GM12878 (cell line): ENCODE measurements at regions not wholly inside any gene's neighbourhood (a gene's known extent, or its start where the extent isn't known, plus 50 kb on each side); places are given as distances from the start of the nearest gene placed in this dataset.

Experiments
- ATAC-seq: fragments of 200-7000 bp; cut with Tn5 transposase; 3 replicates; pipeline ENCODE4 v1.9.1; 2020; ENCODE audit warnings: mild to moderate bottlenecking, moderate library complexity
- BruUV-seq: library from RNA; stranded (reverse); fragments of 400-500 nt; replicated peaks from 2 replicates; lab custom pipeline; 2021; lab: Mats Ljungman, UMichigan
- CTCF ChIA-PET: fragments of 300-600 bp; sonication (Branson Sonifier 250); formaldehyde crosslinking; extraction: SDS; loops from one replicate; lab custom pipeline; 2021; ENCODE audit warnings: inconsistent platforms; lab: Yijun Ruan, JAX
- POLR2A ChIA-PET: fragments of 350-600 bp; formaldehyde crosslinking; extraction: SDS; loops from one replicate; lab custom pipeline; 2021; ENCODE audit warnings: inconsistent platforms; lab: Charles Lee
- RAD21 ChIA-PET: fragments of 300-600 bp; sonication (Branson Sonifier 250); formaldehyde crosslinking; loops from one replicate; lab custom pipeline; 2023; ENCODE audit warnings: antibody characterized with exemption; ENCODE audit not compliant: unreplicated experiment; lab: Charles Lee
- SMC1A ChIA-PET: fragments of 300-600 bp; sonication (Branson Sonifier 250); formaldehyde crosslinking; loops from one replicate; lab custom pipeline; 2023; ENCODE audit not compliant: unreplicated experiment, uncharacterized antibody; lab: Charles Lee
- DNase-seq: peaks from one replicate; pipeline ENCODE4 v3.0.0-alpha.2; 2011; ENCODE audit warnings: low read depth, low spot score
- FAIRE-seq: peaks from 3 replicates; lab custom pipeline; 2011; peaks lifted over from hg19 to GRCh38; lab: Jason Lieb, UNC
- H2AFZ ChIP-seq: 2 replicates; pipeline ENCODE4 v1.6.0; 2011; ENCODE audit warnings: low read depth, low read length, control low read depth; ENCODE audit not compliant: control insufficient read depth
- H3K27ac ChIP-seq: 2 replicates; pipeline ENCODE4 v1.5.1; 2011; ENCODE audit warnings: control low read depth; ENCODE audit not compliant: control insufficient read depth, insufficient read depth
- H3K27me3 ChIP-seq, 2 experiments: replicated peaks in 1 of 2; 2 replicates each; pipeline versions ENCODE4 v1.6.0 to v1.6.1; 2011; ENCODE audit warnings: low read length in 1 of 2; ENCODE audit not compliant: control insufficient read depth in 2 of 2, insufficient read depth in 2 of 2
- H3K36me3 ChIP-seq, 2 experiments: 2 replicates each; pipeline ENCODE4 v1.5.1; 2011; ENCODE audit warnings: low read length in 1 of 2; ENCODE audit not compliant: control insufficient read depth in 2 of 2, insufficient read depth in 2 of 2
- H3K4me1 ChIP-seq: 2 replicates; pipeline ENCODE4 v1.6.1; 2011; ENCODE audit warnings: mild to moderate bottlenecking, low read length, moderate library complexity, mixed read lengths; ENCODE audit not compliant: control insufficient read depth, insufficient read depth
- H3K4me2 ChIP-seq: 2 replicates; pipeline ENCODE4 v1.6.0; 2011; ENCODE audit warnings: control low read depth; ENCODE audit not compliant: control insufficient read depth, insufficient read depth
- H3K4me3 ChIP-seq: fragments of 200-600 bp; sonication (generic); 2 replicates; pipeline ENCODE4 v1.5.1; 2016
- H3K79me2 ChIP-seq: 2 replicates; pipeline ENCODE4 v1.6.0; 2011; ENCODE audit warnings: low read length; ENCODE audit not compliant: control insufficient read depth, insufficient read depth
- H3K9ac ChIP-seq: 2 replicates; pipeline ENCODE4 v1.8.0; 2011; ENCODE audit warnings: low read length, control low read depth, mixed read lengths; ENCODE audit not compliant: control insufficient read depth, insufficient read depth
- H3K9me3 ChIP-seq: replicated peaks from 3 replicates; pipeline ENCODE4 v1.5.1; 2011; ENCODE audit warnings: mild to moderate bottlenecking, low read length; ENCODE audit not compliant: control insufficient read depth, insufficient read depth
- H4K20me1 ChIP-seq: 2 replicates; pipeline ENCODE4 v1.6.0; 2011; ENCODE audit not compliant: control insufficient read depth, insufficient read depth
- BACH1 ChIP-seq: fragments of 450-650 bp; IDR thresholded peaks from 2 replicates; pipeline ENCODE4 v1.6.1; 2017; ENCODE audit warnings: mild to moderate bottlenecking, borderline replicate concordance
- BCL3 ChIP-seq: IDR thresholded peaks from 2 replicates; pipeline ENCODE4 v1.6.1; 2011; ENCODE audit warnings: borderline replicate concordance, low read depth, mild to moderate bottlenecking, moderate library complexity, low read length; ENCODE audit not compliant: insufficient read depth, poor library complexity, severe bottlenecking
- BRCA1 ChIP-seq: IDR thresholded peaks from 2 replicates; pipeline ENCODE4 v1.6.1; 2011; ENCODE audit warnings: low read depth, low read length, improper control_type of control experiment
- CBX5 ChIP-seq: sonication (generic); IDR thresholded peaks from 2 replicates; pipeline ENCODE4 v1.6.1; 2016; ENCODE audit warnings: low read depth, moderate library complexity, mild to moderate bottlenecking, inconsistent platforms
- CEBPZ ChIP-seq: fragments of 150-350 bp; IDR thresholded peaks from 2 replicates; pipeline ENCODE4 v1.6.1; 2016; ENCODE audit warnings: low read depth, low read length
- KLF5 ChIP-seq: fragments of 450-650 bp; IDR thresholded peaks from 2 replicates; pipeline ENCODE4 v1.6.1; 2014; ENCODE audit warnings: mild to moderate bottlenecking; ENCODE audit not compliant: partially characterized antibody
- NKRF ChIP-seq: fragments of 450-650 bp; conservative IDR thresholded peaks from 2 replicates; pipeline ENCODE4 v1.6.1; 2017; ENCODE audit warnings: mild to moderate bottlenecking, moderate library complexity
- NR2C2 ChIP-seq: IDR thresholded peaks from 2 replicates; pipeline ENCODE4 v1.6.1; 2011; ENCODE audit warnings: borderline replicate concordance, low read depth; ENCODE audit not compliant: control insufficient read depth, insufficient read length
- SMAD5 ChIP-seq: IDR thresholded peaks from 2 replicates; pipeline ENCODE4 v1.6.1; 2016; ENCODE audit warnings: antibody characterized with exemption, low read depth
- YY1 ChIP-seq: IDR thresholded peaks from 2 replicates; pipeline ENCODE4 v1.6.1; 2011; ENCODE audit warnings: low read depth, mild to moderate bottlenecking, low read length
- WGBS: methylation state at CpG from one replicate; pipeline ENCODE4 v1.1.6; 2016; ENCODE audit warnings: low lambda C conversion rate; ENCODE audit not compliant: insufficient replicate concordance, insufficient coverage; ENCODE audit errors: missing lambda C conversion rate; 5-methylcytosine and 5-hydroxymethylcytosine counted together
- in situ Hi-C: fragments of 300-500 bp; cut with MboI; formaldehyde crosslinking; loops from 9 replicates; pipeline ENCODE4 v1.14.3; 2018; ENCODE audit warnings: mixed read lengths
- intact Hi-C: fragments of 100-400 bp; cut with micrococcal nuclease; formaldehyde crosslinking; loops from one replicate; pipeline ENCODE4 v1.14.2; 2022; ENCODE audit not compliant: unreplicated experiment

- no TSS peak for BruUV-seq
- Histone ChIP-seq H2AFZ (no peak overlapping the region), H3K9me3 (peaks cover 2% of the 10 kb centered on the region; the same call in 1 of the 3 replicates), H3K27me3 (no peaks in the 10 kb centered on the region), H4K20me1 (no peaks in the 10 kb centered on the region), H3K79me2 (no peaks in the 10 kb centered on the region), H3K27ac (no peak overlapping the region), H3K36me3 (no peaks in the 10 kb centered on the region), H3K4me2 (no peak overlapping the region), H3K4me1 (peaks cover 15% of the 10 kb centered on the region), H3K4me3 (no peak overlapping the region), H3K9ac (no peak overlapping the region)
- ATAC-seq (no peak), DNase-seq (no peak), FAIRE-seq (no peak)
- no peak for TF ChIP-seq CBX5
- no peak for TF ChIP-seq BACH1
- TF ChIP-seq BCL3: no peak
- no peak for TF ChIP-seq NR2C2
- TF ChIP-seq BRCA1: no peak
- TF ChIP-seq NKRF: no peak
- no peak for TF ChIP-seq CEBPZ
- TF ChIP-seq SMAD5: no peak
- no peak for TF ChIP-seq YY1
- no peak for TF ChIP-seq KLF5
- intact Hi-C loops (loop anchor here (2.0 kb wide), 1 partner anchor 40 kb away; no protein-coding TSS in a partner anchor), in situ Hi-C loops (no loop called here)
- ChIA-PET RAD21 (interaction anchor here (1.0 to 1.4 kb wide), 4 partner anchors 44 to 936 kb away, joined by 3 to 4 read pairs (median 3); no protein-coding TSS in a partner anchor), CTCF (interaction anchor here (0.8 to 1.6 kb wide), 7 partner anchors 10 to 123 kb away, joined by 3 to 7 read pairs (median 3); no protein-coding TSS in a partner anchor), SMC1A (interaction anchor here (0.7 to 3.1 kb wide), 5 partner anchors 10 to 123 kb away, joined by 3 to 15 read pairs (median 9); no protein-coding TSS in a partner anchor), POLR2A (interaction anchor here (0.7 kb wide), 1 partner anchor 36 kb away, joined by 3 read pairs; no protein-coding TSS in a partner anchor)
- 44% methylated on average over 1 of the region's 1 CpG for WGBS
Measured at GRCh38 chr6:44778513-44778912, 391.0 kb downstream of the CDC5L start.
